ENCODE measurements at regions not wholly inside any gene's neighbourhood (a gene's known extent, or its start where the extent isn't known, plus 50 kb on each side); places are given as distances from the start of the nearest gene placed in this dataset.

DNA sequence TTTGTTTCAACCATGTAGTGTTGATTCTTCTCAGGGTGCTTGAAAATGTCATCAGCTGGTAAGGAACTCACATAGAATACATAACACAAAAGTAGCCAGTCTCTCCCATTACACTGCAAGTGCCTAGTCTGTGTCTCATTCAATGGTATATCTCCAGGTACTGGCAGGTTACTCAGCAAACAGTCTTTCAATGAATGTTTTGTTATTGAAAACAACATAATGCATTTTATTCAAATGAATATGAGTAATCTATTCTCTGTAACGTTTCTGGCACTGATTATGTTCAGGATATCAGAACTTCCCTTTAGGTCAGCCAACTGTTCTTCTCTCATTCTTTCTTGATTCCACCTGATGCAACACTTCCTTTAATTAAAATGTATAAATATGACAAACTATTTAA is 68.0 kb upstream of the SLITRK1 start:
- H2AFZ ChIP-seq (ENCODE audit: low read depth, low read length) = no peak overlapping the region
- no peak overlapping the region for H3K4me2 ChIP-seq (ENCODE audit: low read length)
- TF ChIP-seq EZH2phosphoT487 (IDR thresholded peaks at IDR 0.05; ENCODE audit: low read depth) = no peak
- TF ChIP-seq, protein P1, sequence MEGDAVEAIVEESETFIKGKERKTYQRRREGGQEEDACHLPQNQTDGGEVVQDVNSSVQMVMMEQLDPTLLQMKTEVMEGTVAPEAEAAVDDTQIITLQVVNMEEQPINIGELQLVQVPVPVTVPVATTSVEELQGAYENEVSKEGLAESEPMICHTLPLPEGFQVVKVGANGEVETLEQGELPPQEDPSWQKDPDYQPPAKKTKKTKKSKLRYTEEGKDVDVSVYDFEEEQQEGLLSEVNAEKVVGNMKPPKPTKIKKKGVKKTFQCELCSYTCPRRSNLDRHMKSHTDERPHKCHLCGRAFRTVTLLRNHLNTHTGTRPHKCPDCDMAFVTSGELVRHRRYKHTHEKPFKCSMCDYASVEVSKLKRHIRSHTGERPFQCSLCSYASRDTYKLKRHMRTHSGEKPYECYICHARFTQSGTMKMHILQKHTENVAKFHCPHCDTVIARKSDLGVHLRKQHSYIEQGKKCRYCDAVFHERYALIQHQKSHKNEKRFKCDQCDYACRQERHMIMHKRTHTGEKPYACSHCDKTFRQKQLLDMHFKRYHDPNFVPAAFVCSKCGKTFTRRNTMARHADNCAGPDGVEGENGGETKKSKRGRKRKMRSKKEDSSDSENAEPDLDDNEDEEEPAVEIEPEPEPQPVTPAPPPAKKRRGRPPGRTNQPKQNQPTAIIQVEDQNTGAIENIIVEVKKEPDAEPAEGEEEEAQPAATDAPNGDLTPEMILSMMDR (IDR thresholded peaks at IDR 0.05; ENCODE audit: low read depth, low read length) = no peak
- H3K9ac ChIP-seq (ENCODE audit: low read length) = no peak overlapping the region
- no peaks in the 10 kb centered on the region for H3K27me3 ChIP-seq (ENCODE audit: low read depth, low read length)
- no peaks in the 10 kb centered on the region for H3K79me2 ChIP-seq (ENCODE audit: low read length)
- no peaks in the 10 kb centered on the region for H4K20me1 ChIP-seq (ENCODE audit: insufficient read depth, low read length)
- H3K9me3 ChIP-seq (ENCODE audit: insufficient read depth, low read length) = no peaks in the 10 kb centered on the region
- H3K27ac ChIP-seq (ENCODE audit: low read length) = no peak overlapping the region
- H3K36me3 ChIP-seq (replicated peaks; ENCODE audit: low read depth, low read length) = no peaks in the 10 kb centered on the region
- H3K4me1 ChIP-seq (ENCODE audit: low read length) = no peaks in the 10 kb centered on the region
- no peak overlapping the region for H3K4me3 ChIP-seq (ENCODE audit: low read length)

DNA sequence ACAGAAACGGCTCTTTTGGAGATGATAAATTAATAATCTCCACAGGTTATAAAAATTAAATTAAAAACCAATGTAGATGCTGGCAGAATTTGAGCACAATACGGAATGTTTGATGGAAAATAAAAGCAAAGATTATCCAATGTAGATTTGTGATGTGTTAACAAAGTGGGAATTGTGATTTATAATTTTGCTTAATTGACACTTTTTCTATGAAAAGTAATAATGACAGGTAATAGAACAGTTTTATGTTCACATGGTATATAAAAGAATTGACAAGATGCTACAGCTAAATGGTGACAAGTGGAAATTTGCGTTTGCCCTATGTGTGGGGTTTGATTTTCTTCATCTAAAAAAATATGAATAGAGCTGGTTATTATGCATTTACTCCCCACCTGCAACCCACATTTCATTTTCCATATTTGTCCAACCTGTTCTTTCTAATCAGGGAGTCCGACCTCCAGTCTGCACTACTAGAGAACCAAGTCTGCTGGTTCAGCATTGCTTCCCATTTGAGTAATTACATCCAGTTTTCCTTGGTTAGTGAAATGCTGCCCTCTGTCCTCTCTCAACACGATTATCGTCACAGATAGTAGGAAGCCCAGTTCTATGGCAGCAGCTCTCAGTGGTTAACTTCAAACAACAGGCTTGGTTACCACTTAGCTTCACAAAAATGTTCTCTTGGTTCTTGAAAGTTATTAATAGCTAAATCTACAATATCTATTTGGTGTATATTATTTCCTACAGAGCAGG is 61.4 kb upstream of the SLITRK1 start:
- H3K9ac ChIP-seq (ENCODE audit: low read length) = no peak overlapping the region
- H3K79me2 ChIP-seq (ENCODE audit: low read length) = no peaks in the 10 kb centered on the region
- no peaks in the 10 kb centered on the region for H3K36me3 ChIP-seq (replicated peaks; ENCODE audit: low read depth, low read length)
- H3K4me3 ChIP-seq (ENCODE audit: low read length) = no peak overlapping the region
- no peaks in the 10 kb centered on the region; the same call in 1 of the 2 replicates for H3K4me1 ChIP-seq (ENCODE audit: low read length)
- no peak for TF ChIP-seq EZH2phosphoT487 (IDR thresholded peaks at IDR 0.05; ENCODE audit: low read depth)
- TF ChIP-seq, protein P1 (IDR thresholded peaks at IDR 0.05; ENCODE audit: low read depth, low read length) = peak; percentile 26
- no peaks in the 10 kb centered on the region for H3K9me3 ChIP-seq (ENCODE audit: insufficient read depth, low read length)
- peak overlapping the region; percentile 84 for H2AFZ ChIP-seq (ENCODE audit: low read depth, low read length)
- no peak overlapping the region; the same call in 1 of the 2 replicates for H3K4me2 ChIP-seq (ENCODE audit: low read length)
- H4K20me1 ChIP-seq (ENCODE audit: insufficient read depth, low read length) = no peaks in the 10 kb centered on the region
- no peaks in the 10 kb centered on the region for H3K27me3 ChIP-seq (ENCODE audit: low read depth, low read length)
- no peak overlapping the region for H3K27ac ChIP-seq (ENCODE audit: low read length)

DNA sequence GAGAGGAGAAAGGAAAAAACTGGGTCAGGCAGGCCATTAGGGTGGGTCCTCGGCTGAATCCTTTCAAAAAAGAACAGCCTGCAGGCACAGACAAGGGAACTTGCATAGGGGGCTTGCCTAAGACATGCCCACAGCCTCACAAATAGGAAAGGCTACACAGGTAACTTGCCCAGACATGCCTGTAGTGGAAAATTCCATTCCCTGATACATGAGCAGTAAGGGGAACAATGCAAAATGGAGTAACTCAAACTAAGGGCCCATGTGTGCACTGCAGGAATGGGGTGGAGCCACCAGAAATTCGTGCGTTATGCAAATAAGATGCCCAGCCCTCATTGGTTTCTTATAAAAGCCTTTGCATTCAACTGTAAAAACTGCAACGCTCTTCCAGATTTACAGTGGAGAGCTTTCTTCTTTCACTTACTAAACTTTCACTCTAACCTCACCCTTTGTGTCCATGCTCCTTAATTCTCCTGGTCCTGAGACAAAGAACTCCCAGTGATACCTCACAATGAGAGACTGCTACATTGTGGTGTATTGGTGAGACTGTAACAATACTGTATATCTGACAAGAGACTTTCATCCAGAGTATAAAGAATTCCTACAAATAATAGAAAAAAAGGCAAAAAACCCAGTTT is 59.5 kb upstream of the SLITRK1 start:
- no peaks in the 10 kb centered on the region; the same call in 1 of the 2 replicates for H3K4me1 ChIP-seq (ENCODE audit: low read length)
- no peak for TF ChIP-seq EZH2phosphoT487 (IDR thresholded peaks at IDR 0.05; ENCODE audit: low read depth)
- no peaks in the 10 kb centered on the region for H3K9me3 ChIP-seq (ENCODE audit: insufficient read depth, low read length)
- no peak overlapping the region for H3K27ac ChIP-seq (ENCODE audit: low read length)
- no peak overlapping the region for H3K9ac ChIP-seq (ENCODE audit: low read length)
- no peaks in the 10 kb centered on the region for H3K27me3 ChIP-seq (ENCODE audit: low read depth, low read length)
- H3K4me3 ChIP-seq (ENCODE audit: low read length) = no peak overlapping the region
- H3K36me3 ChIP-seq (replicated peaks; ENCODE audit: low read depth, low read length) = no peaks in the 10 kb centered on the region
- H2AFZ ChIP-seq (ENCODE audit: low read depth, low read length) = no peak overlapping the region
- H3K79me2 ChIP-seq (ENCODE audit: low read length) = no peaks in the 10 kb centered on the region
- no peak overlapping the region for H3K4me2 ChIP-seq (ENCODE audit: low read length)
- no peaks in the 10 kb centered on the region for H4K20me1 ChIP-seq (ENCODE audit: insufficient read depth, low read length)

DNA sequence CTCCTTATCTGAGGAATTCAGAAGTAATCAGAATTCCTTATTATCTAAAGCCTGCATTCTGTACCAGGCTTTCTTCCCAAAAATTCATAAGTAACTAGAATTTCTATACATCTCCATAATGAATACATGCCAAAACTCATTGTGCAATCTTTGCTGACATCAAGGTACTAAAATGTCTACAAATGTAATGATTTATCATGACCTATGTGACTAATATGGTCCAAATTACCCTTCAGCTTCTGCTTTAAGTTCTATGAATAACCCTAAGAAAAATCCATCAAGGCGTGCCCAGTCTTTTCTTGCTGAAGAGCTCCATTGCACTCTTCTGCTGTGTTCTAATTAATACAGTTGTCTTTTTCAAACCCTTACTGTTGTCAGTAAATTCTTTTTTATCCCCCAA is 58.5 kb upstream of the SLITRK1 start:
- no peak overlapping the region for H3K4me3 ChIP-seq (ENCODE audit: low read length)
- no peaks in the 10 kb centered on the region for H4K20me1 ChIP-seq (ENCODE audit: insufficient read depth, low read length)
- no peak overlapping the region for H3K27ac ChIP-seq (ENCODE audit: low read length)
- H3K4me1 ChIP-seq (ENCODE audit: low read length) = no peaks in the 10 kb centered on the region; the same call in 1 of the 2 replicates
- no peaks in the 10 kb centered on the region for H3K9me3 ChIP-seq (ENCODE audit: insufficient read depth, low read length)
- H3K4me2 ChIP-seq (ENCODE audit: low read length) = no peak overlapping the region
- H3K36me3 ChIP-seq (replicated peaks; ENCODE audit: low read depth, low read length) = no peaks in the 10 kb centered on the region
- no peaks in the 10 kb centered on the region for H3K79me2 ChIP-seq (ENCODE audit: low read length)
- H2AFZ ChIP-seq (ENCODE audit: low read depth, low read length) = no peak overlapping the region
- H3K9ac ChIP-seq (ENCODE audit: low read length) = no peak overlapping the region
- TF ChIP-seq EZH2phosphoT487 (IDR thresholded peaks at IDR 0.05; ENCODE audit: low read depth) = no peak
- TF ChIP-seq, protein P1 (IDR thresholded peaks at IDR 0.05; ENCODE audit: low read depth, low read length) = no peak
- no peaks in the 10 kb centered on the region for H3K27me3 ChIP-seq (ENCODE audit: low read depth, low read length)
